ENCODE measurements at regions not wholly inside any gene's neighbourhood (a gene's known extent, or its start where the extent isn't known, plus 50 kb on each side); places are given as distances from the start of the nearest gene placed in this dataset.

DNA sequence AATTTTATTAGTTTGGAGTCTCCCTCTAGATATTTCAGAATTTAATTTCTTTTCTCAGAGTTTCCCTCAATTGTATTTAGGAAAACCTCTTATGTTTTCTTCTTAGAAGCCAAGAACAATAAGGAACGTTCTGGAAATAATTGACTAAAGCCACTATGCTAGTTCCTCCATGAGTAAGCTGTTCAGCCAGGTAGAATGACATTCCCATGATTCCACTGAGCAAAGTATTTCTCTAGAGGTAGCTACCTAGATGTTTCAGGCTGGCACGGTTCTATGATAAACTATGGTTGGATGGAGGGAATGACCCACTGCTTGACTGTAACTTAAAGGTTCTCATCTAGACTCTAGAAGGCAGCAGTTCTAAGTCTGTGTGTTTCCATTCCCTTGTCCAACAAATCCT lies 62.4 kb downstream of the CLDN17 start:
- DNase-seq (no peak), ATAC-seq (no peak)
- no peaks in the 10 kb centered on the region for H3K27me3 ChIP-seq (ENCODE audit: insufficient read depth in 3 of 3, low read length in 2 of 3)
- WGBS, 3 donors = 68 to 80% (median 77%) methylated on average over 2 of the region's 2 CpGs
- intact Hi-C loops (cut with DNase I) = no loop called here
- no peak overlapping the region for H3K27ac ChIP-seq
- no peaks in the 10 kb centered on the region for H3K4me1 ChIP-seq
- no peaks in the 10 kb centered on the region for H3K9me3 ChIP-seq
- TF ChIP-seq, protein P1, sequence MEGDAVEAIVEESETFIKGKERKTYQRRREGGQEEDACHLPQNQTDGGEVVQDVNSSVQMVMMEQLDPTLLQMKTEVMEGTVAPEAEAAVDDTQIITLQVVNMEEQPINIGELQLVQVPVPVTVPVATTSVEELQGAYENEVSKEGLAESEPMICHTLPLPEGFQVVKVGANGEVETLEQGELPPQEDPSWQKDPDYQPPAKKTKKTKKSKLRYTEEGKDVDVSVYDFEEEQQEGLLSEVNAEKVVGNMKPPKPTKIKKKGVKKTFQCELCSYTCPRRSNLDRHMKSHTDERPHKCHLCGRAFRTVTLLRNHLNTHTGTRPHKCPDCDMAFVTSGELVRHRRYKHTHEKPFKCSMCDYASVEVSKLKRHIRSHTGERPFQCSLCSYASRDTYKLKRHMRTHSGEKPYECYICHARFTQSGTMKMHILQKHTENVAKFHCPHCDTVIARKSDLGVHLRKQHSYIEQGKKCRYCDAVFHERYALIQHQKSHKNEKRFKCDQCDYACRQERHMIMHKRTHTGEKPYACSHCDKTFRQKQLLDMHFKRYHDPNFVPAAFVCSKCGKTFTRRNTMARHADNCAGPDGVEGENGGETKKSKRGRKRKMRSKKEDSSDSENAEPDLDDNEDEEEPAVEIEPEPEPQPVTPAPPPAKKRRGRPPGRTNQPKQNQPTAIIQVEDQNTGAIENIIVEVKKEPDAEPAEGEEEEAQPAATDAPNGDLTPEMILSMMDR (IDR thresholded peaks at IDR 0.05) = no peak
- no peaks in the 10 kb centered on the region for H3K36me3 ChIP-seq (ENCODE audit: insufficient read depth in 1 of 2, low read depth in 1 of 2)
- no peak overlapping the region for H3K4me3 ChIP-seq

DNA sequence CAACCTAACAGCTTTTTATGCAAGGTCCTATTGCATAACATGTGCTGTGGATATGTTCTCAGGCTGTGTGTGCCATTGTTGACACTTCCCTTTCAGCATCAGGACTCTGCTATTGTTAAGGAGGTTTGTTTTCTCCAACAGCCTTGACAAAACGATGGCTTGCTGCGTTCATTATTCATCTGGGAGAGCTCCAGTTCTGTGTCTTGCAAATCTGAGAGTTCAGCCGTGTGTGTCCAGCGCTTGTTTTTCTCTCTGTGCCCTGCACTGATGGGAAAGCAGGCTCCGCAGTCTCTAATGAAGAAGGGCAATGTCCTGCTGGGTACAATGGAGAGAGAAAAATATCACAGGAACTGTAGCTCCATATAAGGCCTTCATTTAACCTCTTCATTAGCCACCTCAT lies 63.7 kb downstream of the CLDN17 start:
- H3K4me3 ChIP-seq = no peak overlapping the region
- H3K27ac ChIP-seq = no peak overlapping the region
- no peak for ATAC-seq
- H3K9me3 ChIP-seq = no peaks in the 10 kb centered on the region
- H3K27me3 ChIP-seq (ENCODE audit: insufficient read depth in 3 of 3, low read length in 2 of 3) = no peaks in the 10 kb centered on the region
- no peak for DNase-seq
- TF ChIP-seq, protein P1 (IDR thresholded peaks at IDR 0.05) = no peak
- no peaks in the 10 kb centered on the region for H3K4me1 ChIP-seq
- H3K36me3 ChIP-seq (ENCODE audit: insufficient read depth in 1 of 2, low read depth in 1 of 2) = no peaks in the 10 kb centered on the region
- intact Hi-C loops (cut with DNase I) = no loop called here
- 44 to 55% (median 50%) methylated on average over 5 of the region's 5 CpGs for WGBS, 3 donors

DNA sequence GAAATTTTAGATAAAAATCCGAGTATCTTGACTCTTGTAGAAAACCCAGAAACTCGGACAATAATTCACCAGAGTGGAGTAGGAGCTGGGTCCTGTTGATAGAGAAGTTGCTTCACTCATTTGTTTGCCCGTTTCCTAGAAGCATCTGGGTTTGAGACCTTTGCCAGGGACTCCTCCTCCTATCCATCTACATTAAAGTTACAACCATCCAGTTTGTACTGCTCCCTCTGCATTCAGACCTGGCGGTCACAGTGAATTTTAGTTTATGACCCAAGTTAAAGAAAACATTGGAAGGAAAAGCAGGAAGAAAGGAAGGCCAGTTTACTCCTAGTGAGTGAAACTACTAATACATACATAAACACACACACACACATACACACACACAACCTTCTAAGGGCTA lies 64.6 kb downstream of the CLDN17 start:
- H3K4me1 ChIP-seq = no peaks in the 10 kb centered on the region
- 47 to 61% (median 53%) methylated on average over 4 of the region's 4 CpGs for WGBS, 3 donors
- no peak for ATAC-seq
- TF ChIP-seq, protein P1 (IDR thresholded peaks at IDR 0.05) = no peak
- intact Hi-C loops (cut with DNase I) = no loop called here
- H3K27ac ChIP-seq = no peak overlapping the region
- H3K4me3 ChIP-seq = no peak overlapping the region
- no peak for DNase-seq
- no peaks in the 10 kb centered on the region for H3K27me3 ChIP-seq (ENCODE audit: insufficient read depth in 3 of 3, low read length in 2 of 3)
- no peaks in the 10 kb centered on the region for H3K36me3 ChIP-seq (ENCODE audit: insufficient read depth in 1 of 2, low read depth in 1 of 2)
- H3K9me3 ChIP-seq = no peaks in the 10 kb centered on the region

DNA sequence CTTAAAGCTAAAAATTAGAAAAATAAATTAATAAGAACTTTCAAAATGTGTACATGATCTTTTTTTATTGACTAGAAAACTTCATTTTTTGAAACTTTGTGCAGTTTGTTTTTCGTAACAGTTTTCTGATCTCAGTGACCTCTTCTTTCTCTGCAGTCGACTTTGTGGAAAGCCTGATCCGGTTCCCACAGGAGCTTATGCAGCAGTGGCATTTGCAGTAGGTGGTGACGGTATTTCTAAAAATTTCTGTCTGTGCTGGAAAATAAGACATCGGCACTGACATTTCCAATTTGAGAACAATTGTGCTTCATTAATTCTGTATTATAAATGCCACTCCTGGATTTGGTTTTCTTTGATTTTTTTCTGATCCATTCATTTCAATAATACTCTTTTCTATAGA lies 68.8 kb downstream of the CLDN17 start:
- Histone ChIP-seq H3K27me3 (ENCODE audit: insufficient read depth in 3 of 3, low read length in 2 of 3) (no peaks in the 10 kb centered on the region), H3K4me3 (no peak overlapping the region), H3K9me3 (no peaks in the 10 kb centered on the region), H3K36me3 (ENCODE audit: insufficient read depth in 1 of 2, low read depth in 1 of 2) (no peaks in the 10 kb centered on the region), H3K27ac (no peak overlapping the region), H3K4me1 (no peaks in the 10 kb centered on the region)
- intact Hi-C loops (cut with DNase I) = no loop called here
- TF ChIP-seq, protein P1 (IDR thresholded peaks at IDR 0.05) = no peak
- DNase-seq (no peak), ATAC-seq (no peak)
- WGBS, 3 donors = 74 to 79% (median 78%) methylated on average over 5 of the region's 5 CpGs

DNA sequence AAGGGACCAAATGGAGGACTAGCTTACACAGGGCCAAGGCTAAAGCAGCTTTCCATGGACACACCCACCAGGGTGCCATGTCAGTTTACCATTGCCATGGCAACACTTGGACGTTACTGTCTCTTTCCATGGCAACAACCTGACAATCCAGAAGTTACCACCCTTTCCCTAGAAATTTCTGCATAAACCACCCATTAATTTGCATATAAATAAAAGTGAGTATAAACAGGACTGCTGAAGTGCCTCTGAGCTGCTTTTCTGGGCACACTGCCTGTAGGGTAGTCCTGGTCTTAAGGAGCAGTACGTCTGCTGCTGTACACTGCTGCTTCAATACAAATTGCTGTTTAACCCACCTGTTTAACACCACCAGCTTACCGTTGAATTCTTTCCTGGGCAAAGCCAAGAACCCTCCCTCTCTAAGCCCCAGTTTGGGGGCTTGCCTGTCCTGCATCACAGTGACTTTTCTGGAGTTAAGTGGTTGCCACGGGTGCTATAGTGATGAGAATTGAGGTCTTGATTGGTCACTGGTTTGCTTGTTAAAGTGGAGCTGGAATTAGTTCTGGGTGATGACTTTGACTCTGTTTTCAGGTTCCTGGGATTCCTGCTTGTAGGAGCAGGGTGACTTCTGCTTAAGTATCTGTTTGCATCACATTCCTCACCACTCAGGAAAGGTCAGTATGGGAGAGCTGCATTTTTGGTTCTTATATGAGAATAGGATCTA lies 83.2 kb downstream of the CLDN17 start:
- intact Hi-C loops (cut with DNase I) = no loop called here

More for the DNA sequence above, 83.2 kb downstream of the CLDN17 start:
- Histone ChIP-seq H3K4me1 (no peaks in the 10 kb centered on the region), H3K27ac (no peak overlapping the region), H3K27me3 (ENCODE audit: insufficient read depth in 3 of 3, low read length in 2 of 3) (no peaks in the 10 kb centered on the region), H3K4me3 (no peak overlapping the region), H3K36me3 (ENCODE audit: insufficient read depth in 1 of 2, low read depth in 1 of 2) (no peaks in the 10 kb centered on the region), H3K9me3 (no peaks in the 10 kb centered on the region)
- no peak for DNase-seq
- TF ChIP-seq, protein P1 (IDR thresholded peaks at IDR 0.05) = no peak
- WGBS, 3 donors = 13 to 24% (median 19%) methylated on average over 4 of the region's 4 CpGs
- no peak for ATAC-seq

Data from psoas muscle (tissue), 7 donors.